NCI-H2227 treated with DMSO at 0.1 percent for 48 hours (cell line): ENCODE measurements at regions not wholly inside any gene's neighbourhood (a gene's known extent, or its start where the extent isn't known, plus 50 kb on each side); places are given as distances from the start of the nearest gene placed in this dataset.
"Not testable (repeated sequence)": the region's sequence is repeated elsewhere in the genome, so short reads cannot be mapped to it uniquely, and the experiment has no call there.

ENCODE experiments used
- DNase-seq: peaks from one replicate; lab custom pipeline; 2025; lab: John Stamatoyannopoulos, UW

DNA sequence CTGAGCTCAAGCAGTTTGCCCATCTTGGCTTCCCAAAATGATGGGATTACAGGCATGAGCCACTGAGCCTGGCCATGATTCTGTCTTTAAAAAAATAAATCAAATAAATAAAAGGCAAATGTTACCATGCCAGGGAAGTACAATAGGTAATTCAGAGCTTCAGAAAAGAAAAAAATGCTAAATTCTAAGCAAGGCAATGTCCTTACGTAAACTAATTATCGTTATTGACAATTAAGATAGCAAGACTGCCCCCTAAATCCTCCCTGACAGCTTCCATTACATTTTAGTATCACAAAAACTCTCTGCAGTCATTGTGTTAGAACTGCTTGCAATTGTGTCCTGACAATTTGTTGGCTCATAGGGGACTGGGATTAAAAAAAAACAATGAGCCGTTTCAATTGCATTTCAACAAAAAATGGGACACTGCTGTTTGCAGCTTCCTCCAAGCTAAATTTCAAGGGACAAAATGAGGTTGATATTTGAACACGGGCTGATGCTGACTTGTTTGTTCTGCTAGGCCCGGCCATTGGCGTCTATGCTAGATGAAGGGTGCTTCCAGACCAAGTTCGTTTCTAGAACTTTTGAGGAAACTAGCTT, 88.9 kb downstream of the MOGAT1 start:
- DNase-seq = no peak

- DNase-seq = no peak
Observed at GRCh38 chr2:222761888-222762287, 90.4 kb downstream of the MOGAT1 start.

DNA sequence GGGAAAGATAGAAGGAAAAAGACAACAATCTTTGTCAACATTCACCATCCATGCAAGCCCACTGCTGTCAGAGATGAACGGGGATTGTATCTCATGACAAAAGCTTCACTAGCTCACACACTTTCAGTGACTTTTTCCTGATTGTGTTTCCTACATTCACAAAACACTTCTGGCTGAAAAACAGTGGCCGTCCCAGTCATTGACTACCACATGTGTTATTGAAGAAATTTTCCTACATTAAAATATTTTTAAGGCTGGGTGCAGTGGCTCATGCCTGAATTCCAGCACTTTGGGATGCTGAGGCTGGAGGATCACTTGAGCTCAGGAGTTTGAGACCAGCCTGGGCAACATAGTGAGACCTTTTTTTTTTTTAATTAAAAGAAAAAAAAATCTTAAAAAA, 90.9 kb downstream of the MOGAT1 start:
- DNase-seq = no peak

- not testable (repeated sequence) for DNase-seq
Observed at GRCh38 chr2:222765883-222766282, 94.4 kb downstream of the MOGAT1 start.

GRCh38 chr2:222768019-222768418, 92.8 kb upstream of the ACSL3 start:
- DNase-seq = not testable (repeated sequence)

DNA sequence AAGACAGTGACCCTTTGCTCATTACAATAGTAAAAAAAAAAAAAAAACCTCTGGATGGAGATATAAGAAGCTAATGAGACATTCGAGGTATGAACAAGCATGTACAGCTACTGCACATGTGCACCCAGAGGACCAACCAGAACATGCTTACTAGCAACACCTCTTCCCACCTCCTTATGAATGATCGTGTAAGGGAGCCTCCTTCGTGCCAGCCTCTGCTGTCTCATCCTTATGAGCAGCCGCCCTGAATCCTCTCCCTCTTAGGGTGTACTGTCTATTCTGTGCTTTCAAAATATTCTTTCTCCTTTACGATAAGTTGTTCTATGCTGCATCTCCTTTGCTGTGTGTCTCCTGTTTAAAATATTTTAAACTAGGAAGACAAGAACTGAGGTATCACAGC, 91.4 kb upstream of the ACSL3 start:
- no peak for DNase-seq

GRCh38 chr2:222769941-222770340, 90.9 kb upstream of the ACSL3 start:
- DNase-seq = no peak

- no peak for DNase-seq
Observed at GRCh38 chr2:222771832-222772231, 89.0 kb upstream of the ACSL3 start.

- DNase-seq = no peak
Observed at GRCh38 chr2:222774941-222775340, 85.9 kb upstream of the ACSL3 start.

GRCh38 chr2:222776792-222777191, 84.0 kb upstream of the ACSL3 start:
- DNase-seq = no peak

DNA sequence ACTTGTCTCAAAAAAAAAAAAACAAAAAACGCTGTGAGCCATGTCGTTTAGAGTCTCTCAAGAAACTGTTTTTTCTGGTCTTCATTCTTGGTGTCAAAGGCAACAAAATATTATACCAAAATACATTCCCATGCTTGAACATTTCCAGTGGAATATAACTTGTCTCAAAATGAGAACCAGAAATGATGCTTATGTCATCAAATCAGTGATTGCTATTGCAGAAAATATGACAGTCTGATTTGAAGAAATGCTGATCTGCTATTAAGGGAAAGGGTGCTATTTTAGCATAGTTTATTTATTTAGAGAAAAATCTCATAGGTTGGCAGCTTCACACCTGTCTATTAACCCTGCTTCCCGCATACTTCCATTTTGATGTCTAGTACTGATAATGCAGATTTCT, 82.4 kb upstream of the ACSL3 start:
- no peak for DNase-seq

DNA sequence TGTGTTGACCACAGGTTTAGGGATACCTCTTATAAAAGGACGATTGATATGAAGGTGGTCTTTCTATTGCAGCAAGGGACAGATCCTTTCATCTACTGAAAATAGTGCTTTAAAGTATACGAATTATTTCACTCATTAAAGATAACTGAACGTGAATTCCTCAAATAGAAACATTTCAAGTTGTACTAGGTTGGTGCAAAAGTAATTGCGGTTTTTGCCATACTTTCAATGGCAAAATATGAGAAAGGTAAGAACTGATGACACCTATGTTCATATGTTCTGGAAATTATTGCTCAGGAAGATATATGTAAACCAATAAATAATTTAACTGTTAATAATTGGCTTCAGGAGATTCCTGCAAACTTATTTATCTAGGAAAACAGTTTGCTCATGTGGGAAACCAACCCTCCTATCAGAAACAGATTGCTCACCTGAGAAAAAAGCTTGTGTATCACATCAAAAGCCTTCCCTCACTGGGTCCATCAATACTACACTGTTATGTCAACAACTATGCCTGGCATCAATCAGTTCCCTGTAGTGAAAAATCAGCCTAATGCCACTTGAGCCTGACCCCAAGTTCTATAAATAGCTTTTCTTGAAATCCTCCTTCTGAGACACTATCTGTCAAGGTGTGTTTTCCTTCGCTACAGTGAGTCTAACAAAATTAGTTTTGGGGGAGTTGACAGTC, 81.5 kb upstream of the ACSL3 start:
- DNase-seq = peak; percentile 54

DNA sequence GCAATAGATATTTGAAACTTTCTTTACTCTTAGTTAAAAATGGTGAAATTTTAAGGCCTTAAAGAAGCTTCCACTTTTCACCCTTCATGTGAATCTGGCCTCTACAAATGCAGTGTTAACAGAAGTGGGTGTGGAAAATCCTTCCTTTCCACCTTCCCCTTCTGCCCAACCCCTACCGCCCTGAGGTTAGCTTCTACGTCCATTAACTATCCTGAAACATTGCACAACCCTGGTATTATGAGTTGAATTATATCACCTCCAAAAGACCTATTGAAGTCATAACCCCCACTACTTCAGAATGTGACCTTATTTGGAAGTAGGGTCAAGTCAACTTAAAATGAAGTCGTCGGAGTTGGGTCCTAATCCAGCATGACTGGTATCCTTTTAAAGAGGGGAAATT, 80.8 kb upstream of the ACSL3 start:
- DNase-seq = no peak

DNA sequence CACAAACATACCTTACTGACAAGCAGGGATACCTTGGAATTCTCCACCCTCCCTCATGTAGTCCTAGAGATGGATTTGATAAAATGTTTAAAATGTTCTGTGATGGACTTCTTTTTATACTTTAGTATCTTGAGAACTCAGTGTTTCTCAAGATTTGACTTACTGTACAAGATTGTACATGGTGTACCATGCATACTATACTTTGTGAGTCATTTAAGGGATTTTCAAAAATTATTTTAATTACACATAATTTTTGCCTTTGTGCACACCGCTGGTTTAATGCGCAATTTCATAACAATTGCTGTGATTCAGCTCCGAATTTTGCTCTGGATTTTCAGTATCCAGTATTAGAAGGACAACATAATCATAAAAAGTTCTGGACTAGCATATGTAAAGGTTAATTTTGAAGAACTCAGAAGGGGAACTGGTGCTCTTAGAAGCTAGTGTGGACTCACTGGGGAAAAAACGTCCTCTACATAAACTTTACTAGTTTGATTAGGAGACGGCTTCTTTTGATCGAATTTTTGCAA, 78.6 kb upstream of the ACSL3 start:
- no peak for DNase-seq

GRCh38 chr2:222783592-222783991, 77.2 kb upstream of the ACSL3 start:
- no peak for DNase-seq

DNA sequence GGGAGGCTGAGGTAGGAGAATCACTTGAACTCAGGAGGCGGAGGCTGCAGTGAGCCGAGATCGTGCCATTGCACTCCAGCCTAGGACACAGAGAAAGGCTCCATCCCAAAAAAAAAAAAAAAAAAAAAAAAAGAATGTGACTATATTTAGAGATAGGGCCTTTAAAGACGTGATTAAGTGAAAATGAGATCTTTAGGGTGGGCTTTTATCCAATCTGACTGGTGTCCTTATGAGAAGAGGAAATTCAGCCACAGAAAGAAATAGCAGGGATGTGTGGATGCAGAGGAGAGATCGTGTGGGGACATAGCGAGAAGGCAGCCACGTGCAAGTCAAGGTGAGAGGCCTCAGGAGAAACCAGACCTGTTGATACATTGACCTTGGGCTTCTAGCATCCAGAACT, 69.9 kb upstream of the ACSL3 start:
- no peak for DNase-seq

GRCh38 chr2:222792001-222792611, 68.7 kb upstream of the ACSL3 start:
- no peak for DNase-seq

DNA sequence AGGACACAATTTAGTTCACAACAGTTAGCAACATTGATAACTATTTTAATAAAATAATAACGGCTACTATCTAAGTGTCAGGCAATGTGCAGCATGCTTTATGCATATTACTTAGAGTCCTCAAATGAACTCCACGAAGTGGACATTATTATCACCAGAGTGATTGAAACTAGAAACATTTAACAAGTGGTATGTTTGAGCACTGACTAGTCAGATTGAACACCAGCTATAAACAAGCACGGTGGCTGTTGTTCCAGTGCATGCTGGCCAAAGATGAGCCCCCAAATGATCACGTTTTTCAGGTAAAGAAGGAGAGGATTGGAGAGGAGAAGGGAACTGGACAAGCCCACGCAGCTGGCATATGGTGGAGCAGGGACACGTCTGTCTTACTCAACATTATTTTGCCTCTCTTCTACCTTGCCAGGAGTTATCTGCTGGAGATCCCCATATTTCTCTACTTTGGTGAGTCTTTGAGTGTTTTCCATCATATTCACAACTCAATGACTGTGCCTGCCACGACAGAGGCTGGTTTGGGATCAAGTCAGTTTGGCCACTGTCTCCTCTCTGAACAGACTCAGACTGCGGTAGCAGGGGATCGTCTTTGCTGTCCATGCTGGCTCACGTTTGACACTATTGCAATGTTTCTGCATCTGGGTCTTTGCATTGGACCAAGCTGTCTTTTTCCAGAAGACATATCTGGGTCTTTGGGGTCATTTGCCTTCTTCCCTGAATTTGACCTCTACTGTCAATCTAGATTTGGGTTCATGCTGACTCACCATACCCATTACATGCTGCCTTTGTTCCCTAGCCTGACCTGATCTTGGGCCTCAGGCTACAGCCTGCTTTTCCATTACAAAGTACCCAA, 66.0 kb upstream of the ACSL3 start:
- no peak for DNase-seq

GRCh38 chr2:222795450-222796357, 65.1 kb upstream of the ACSL3 start:
- no peak for DNase-seq

GRCh38 chr2:222796413-222797103, 64.3 kb upstream of the ACSL3 start:
- no peak for DNase-seq

- DNase-seq = no peak
Observed at GRCh38 chr2:222797261-222797660, 63.6 kb upstream of the ACSL3 start.
